ENCODE measurements at regions not wholly inside any gene's neighbourhood (a gene's known extent, or its start where the extent isn't known, plus 50 kb on each side); places are given as distances from the start of the nearest gene placed in this dataset.
"Not testable (repeated sequence)": the region's sequence is repeated elsewhere in the genome, so short reads cannot be mapped to it uniquely, and the experiment has no call there.

GRCh38 chr4:114311787-114312186 lies 286.8 kb upstream of the UGT8 start:
- FAIRE-seq (no peak), DNase-seq (ENCODE audit: insufficient read length) (no peak)
- TF ChIP-seq POLR2AphosphoS5 (IDR thresholded peaks at IDR 0.05; ENCODE audit: low read depth, low read length) (no peak), TAF1 (IDR thresholded peaks at IDR 0.05; ENCODE audit: borderline replicate concordance, low read depth, low read length) (no peak), POLR2A (IDR thresholded peaks at IDR 0.05; ENCODE audit: low read depth, low read length) (no peak)

- no peak for FAIRE-seq
- DNase-seq (ENCODE audit: insufficient read length) = no peak
- TF ChIP-seq TAF1 (IDR thresholded peaks at IDR 0.05; ENCODE audit: borderline replicate concordance, low read depth, low read length) = no peak
- TF ChIP-seq POLR2AphosphoS5 (IDR thresholded peaks at IDR 0.05; ENCODE audit: low read depth, low read length) = no peak
- no peak for TF ChIP-seq POLR2A (IDR thresholded peaks at IDR 0.05; ENCODE audit: low read depth, low read length)
Observed at GRCh38 chr4:114312338-114312737, 286.3 kb upstream of the UGT8 start.

GRCh38 chr4:114316789-114317188 lies 281.8 kb upstream of the UGT8 start:
- DNase-seq (ENCODE audit: insufficient read length) (no peak), FAIRE-seq (no peak)
- TF ChIP-seq TAF1 (IDR thresholded peaks at IDR 0.05; ENCODE audit: borderline replicate concordance, low read depth, low read length) (no peak), POLR2A (IDR thresholded peaks at IDR 0.05; ENCODE audit: low read depth, low read length) (no peak), POLR2AphosphoS5 (IDR thresholded peaks at IDR 0.05; ENCODE audit: low read depth, low read length) (no peak)

- FAIRE-seq (no peak), DNase-seq (ENCODE audit: insufficient read length) (no peak)
- TF ChIP-seq POLR2A (IDR thresholded peaks at IDR 0.05; ENCODE audit: low read depth, low read length) = no peak
- TF ChIP-seq POLR2AphosphoS5 (IDR thresholded peaks at IDR 0.05; ENCODE audit: low read depth, low read length) = no peak
- no peak for TF ChIP-seq TAF1 (IDR thresholded peaks at IDR 0.05; ENCODE audit: borderline replicate concordance, low read depth, low read length)
Observed at GRCh38 chr4:114317564-114317963, 281.0 kb upstream of the UGT8 start.

GRCh38 chr4:114318309-114318708 lies 280.3 kb upstream of the UGT8 start:
- DNase-seq (ENCODE audit: insufficient read length) = no peak
- no peak for TF ChIP-seq POLR2AphosphoS5 (IDR thresholded peaks at IDR 0.05; ENCODE audit: low read depth, low read length)
- no peak for FAIRE-seq

- TF ChIP-seq POLR2A (IDR thresholded peaks at IDR 0.05; ENCODE audit: low read depth, low read length) (no peak), POLR2AphosphoS5 (IDR thresholded peaks at IDR 0.05; ENCODE audit: low read depth, low read length) (no peak), TAF1 (IDR thresholded peaks at IDR 0.05; ENCODE audit: borderline replicate concordance, low read depth, low read length) (no peak)
- DNase-seq (ENCODE audit: insufficient read length) = no peak
- FAIRE-seq = peak; percentile 14
Observed at GRCh38 chr4:114320126-114320525, 278.5 kb upstream of the UGT8 start.

GRCh38 chr4:114321366-114321765 lies 277.2 kb upstream of the UGT8 start:
- DNase-seq (ENCODE audit: insufficient read length) = no peak
- FAIRE-seq = no peak
- TF ChIP-seq POLR2A (IDR thresholded peaks at IDR 0.05; ENCODE audit: low read depth, low read length) (no peak), POLR2AphosphoS5 (IDR thresholded peaks at IDR 0.05; ENCODE audit: low read depth, low read length) (no peak), TAF1 (IDR thresholded peaks at IDR 0.05; ENCODE audit: borderline replicate concordance, low read depth, low read length) (no peak)

GRCh38 chr4:114323841-114324240 lies 274.8 kb upstream of the UGT8 start:
- DNase-seq (ENCODE audit: insufficient read length) = no peak
- TF ChIP-seq POLR2AphosphoS5 (IDR thresholded peaks at IDR 0.05; ENCODE audit: low read depth, low read length) = no peak
- TF ChIP-seq TAF1 (IDR thresholded peaks at IDR 0.05; ENCODE audit: borderline replicate concordance, low read depth, low read length) = no peak
- no peak for TF ChIP-seq POLR2A (IDR thresholded peaks at IDR 0.05; ENCODE audit: low read depth, low read length)
- no peak for FAIRE-seq

- DNase-seq (ENCODE audit: insufficient read length) (no peak), FAIRE-seq (no peak)
- TF ChIP-seq TAF1 (IDR thresholded peaks at IDR 0.05; ENCODE audit: borderline replicate concordance, low read depth, low read length) = no peak
- no peak for TF ChIP-seq POLR2A (IDR thresholded peaks at IDR 0.05; ENCODE audit: low read depth, low read length)
- TF ChIP-seq POLR2AphosphoS5 (IDR thresholded peaks at IDR 0.05; ENCODE audit: low read depth, low read length) = no peak
Observed at GRCh38 chr4:114326358-114326757, 272.2 kb upstream of the UGT8 start.

- TF ChIP-seq POLR2AphosphoS5 (IDR thresholded peaks at IDR 0.05; ENCODE audit: low read depth, low read length) = no peak
- no peak for TF ChIP-seq POLR2A (IDR thresholded peaks at IDR 0.05; ENCODE audit: low read depth, low read length)
- no peak for TF ChIP-seq TAF1 (IDR thresholded peaks at IDR 0.05; ENCODE audit: borderline replicate concordance, low read depth, low read length)
- no peak for FAIRE-seq
- DNase-seq (ENCODE audit: insufficient read length) = no peak
Observed at GRCh38 chr4:114332119-114332518, 266.5 kb upstream of the UGT8 start.

- not testable (repeated sequence) for DNase-seq (ENCODE audit: insufficient read length); FAIRE-seq
Observed at GRCh38 chr4:114334363-114334762, 264.2 kb upstream of the UGT8 start.

GRCh38 chr4:114334884-114335330 lies 263.7 kb upstream of the UGT8 start:
- TF ChIP-seq POLR2A (IDR thresholded peaks at IDR 0.05; ENCODE audit: low read depth, low read length) = no peak
- no peak for TF ChIP-seq POLR2AphosphoS5 (IDR thresholded peaks at IDR 0.05; ENCODE audit: low read depth, low read length)
- no peak for TF ChIP-seq TAF1 (IDR thresholded peaks at IDR 0.05; ENCODE audit: borderline replicate concordance, low read depth, low read length)
- FAIRE-seq (no peak), DNase-seq (ENCODE audit: insufficient read length) (no peak)

GRCh38 chr4:114335339-114335738 lies 263.3 kb upstream of the UGT8 start:
- no peak for DNase-seq (ENCODE audit: insufficient read length)
- no peak for TF ChIP-seq POLR2A (IDR thresholded peaks at IDR 0.05; ENCODE audit: low read depth, low read length)
- TF ChIP-seq POLR2AphosphoS5 (IDR thresholded peaks at IDR 0.05; ENCODE audit: low read depth, low read length) = no peak
- no peak for TF ChIP-seq TAF1 (IDR thresholded peaks at IDR 0.05; ENCODE audit: borderline replicate concordance, low read depth, low read length)
- no peak for FAIRE-seq
